ENCODE measurements at regions not wholly inside any gene's neighbourhood (a gene's known extent, or its start where the extent isn't known, plus 50 kb on each side); places are given as distances from the start of the nearest gene placed in this dataset.

GRCh38 chr3:150183678-150184425 lies 213.2 kb upstream of the PFN2 start:
- Histone ChIP-seq H3K27ac (no peak overlapping the region), H3K27me3 (no peaks in the 10 kb centered on the region), H3K4me1 (no peaks in the 10 kb centered on the region), H3K9me3 (no peaks in the 10 kb centered on the region), H3K36me3 (no peaks in the 10 kb centered on the region), H3K4me3 (peak overlapping the region; percentile 13 to 61 (median 32))
- no peak for TF ChIP-seq POLR2A (IDR thresholded peaks at IDR 0.05)
- peak in 2 of 3 donors; percentile 35 to 48 for TF ChIP-seq CTCF (IDR thresholded peaks at IDR 0.05)
- intact Hi-C loops (cut with DNase I; ENCODE audit: low total_unique reads), result no loop called here
- peak; percentile 35 to 56 for DNase-seq (ENCODE audit: low spot score in 2 of 2)

- H3K27ac ChIP-seq, result no peak overlapping the region
- no peaks in the 10 kb centered on the region for H3K4me1 ChIP-seq
- TF ChIP-seq CTCF (IDR thresholded peaks at IDR 0.05) (no peak), POLR2A (IDR thresholded peaks at IDR 0.05) (no peak), POLR2AphosphoS5 (IDR thresholded peaks at IDR 0.05) (no peak)
- no peak for DNase-seq (ENCODE audit: low spot score in 2 of 2)
- no peaks in the 10 kb centered on the region for H3K36me3 ChIP-seq
- H3K4me3 ChIP-seq, result no peak overlapping the region
- no peaks in the 10 kb centered on the region for H3K9me3 ChIP-seq
- intact Hi-C loops (cut with DNase I; ENCODE audit: low total_unique reads), result no loop called here
- H3K27me3 ChIP-seq, result no peaks in the 10 kb centered on the region
Measured at GRCh38 chr3:150180334-150180733, 209.6 kb upstream of the PFN2 start.

GRCh38 chr3:150179330-150179729 lies 208.6 kb upstream of the PFN2 start:
- H3K9me3 ChIP-seq, result no peaks in the 10 kb centered on the region
- TF ChIP-seq CTCF (IDR thresholded peaks at IDR 0.05), result no peak
- TF ChIP-seq POLR2A (IDR thresholded peaks at IDR 0.05), result no peak
- no peak for TF ChIP-seq POLR2AphosphoS5 (IDR thresholded peaks at IDR 0.05)
- H3K4me3 ChIP-seq, result no peak overlapping the region
- no peaks in the 10 kb centered on the region for H3K36me3 ChIP-seq
- no peak for DNase-seq (ENCODE audit: low spot score in 2 of 2)
- H3K4me1 ChIP-seq, result no peaks in the 10 kb centered on the region
- no peaks in the 10 kb centered on the region for H3K27me3 ChIP-seq
- H3K27ac ChIP-seq, result no peak overlapping the region
- intact Hi-C loops (cut with DNase I; ENCODE audit: low total_unique reads), result no loop called here

GRCh38 chr3:150177673-150178381 lies 207.1 kb upstream of the PFN2 start:
- H3K4me3 ChIP-seq, result no peak overlapping the region

More at GRCh38 chr3:150177673-150178381, 207.1 kb upstream of the PFN2 start:
- Histone ChIP-seq H3K36me3 (no peaks in the 10 kb centered on the region), H3K4me1 (no peaks in the 10 kb centered on the region), H3K9me3 (no peaks in the 10 kb centered on the region), H3K27me3 (no peaks in the 10 kb centered on the region), H3K27ac (no peak overlapping the region)
- TF ChIP-seq POLR2A (IDR thresholded peaks at IDR 0.05), result no peak
- TF ChIP-seq CTCF (IDR thresholded peaks at IDR 0.05), result no peak
- TF ChIP-seq POLR2AphosphoS5 (IDR thresholded peaks at IDR 0.05), result no peak
- intact Hi-C loops (cut with DNase I; ENCODE audit: low total_unique reads), result no loop called here
- no peak for DNase-seq (ENCODE audit: low spot score in 2 of 2)
